HG02642 (cell line): ENCODE measurements at regions not wholly inside any gene's neighbourhood (a gene's known extent, or its start where the extent isn't known, plus 50 kb on each side); places are given as distances from the start of the nearest gene placed in this dataset.
"Not testable (repeated sequence)": the region's sequence is repeated elsewhere in the genome, so short reads cannot be mapped to it uniquely, and the experiment has no call there.

ENCODE experiments used
- ATAC-seq: cut with Tn5 transposase; IDR thresholded peaks from one replicate; pipeline ENCODE4 v1.9.1; 2021; ENCODE audit warnings: mild to moderate bottlenecking; ENCODE audit not compliant: unreplicated experiment, poor library complexity

DNA sequence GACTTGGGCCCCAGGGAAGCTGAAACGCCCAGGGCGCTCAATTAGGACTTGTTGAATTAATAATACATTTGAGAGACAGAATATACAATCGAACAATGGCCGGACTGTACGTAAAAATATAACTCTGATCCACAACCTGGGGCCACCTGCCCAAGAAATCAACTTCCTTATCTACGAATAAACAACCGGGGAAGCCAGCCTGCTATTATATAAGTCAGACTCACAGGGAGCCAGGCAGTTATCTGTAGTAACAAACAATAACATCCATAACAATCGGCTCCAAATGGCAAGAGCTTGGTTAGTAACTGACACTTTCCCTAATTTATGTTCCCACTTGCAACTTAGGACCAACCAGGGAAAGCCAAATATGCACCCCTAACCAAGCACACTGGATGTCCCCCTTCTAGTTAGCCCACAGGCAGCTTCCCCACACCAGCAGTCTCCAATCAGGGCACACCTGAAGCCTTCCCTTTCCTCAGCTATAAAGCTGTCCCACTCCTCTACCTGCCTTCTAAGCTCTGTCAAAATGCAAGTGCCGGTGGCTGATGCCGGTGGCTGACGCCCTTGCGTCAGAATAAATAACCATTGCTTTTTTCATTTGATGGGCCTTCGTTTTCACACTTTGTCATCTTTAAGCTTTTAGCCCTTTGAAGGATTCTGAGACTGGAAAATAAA is 135.2 kb downstream of the FAM72B start:
- not testable (repeated sequence) for ATAC-seq

DNA sequence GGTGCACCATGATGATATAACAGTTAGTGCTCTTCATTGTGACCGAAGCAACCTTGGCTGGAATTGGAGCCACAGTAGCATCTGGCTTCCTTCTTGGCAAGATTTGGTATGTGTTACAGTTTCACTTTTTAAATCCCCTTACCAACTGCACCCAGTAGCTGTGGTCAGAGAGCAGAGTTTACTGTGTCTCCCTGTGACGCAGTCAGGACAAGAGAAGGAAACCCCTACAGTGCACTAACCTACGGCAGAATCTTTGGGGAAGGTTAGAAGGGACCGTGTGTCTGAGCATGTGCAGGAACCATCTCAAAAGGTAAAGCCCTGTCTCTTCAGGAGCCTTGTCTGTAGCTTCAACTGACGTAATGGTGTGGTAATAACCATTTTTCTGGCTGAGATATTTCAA is 134.0 kb downstream of the FAM72B start:
- not testable (repeated sequence) for ATAC-seq

DNA sequence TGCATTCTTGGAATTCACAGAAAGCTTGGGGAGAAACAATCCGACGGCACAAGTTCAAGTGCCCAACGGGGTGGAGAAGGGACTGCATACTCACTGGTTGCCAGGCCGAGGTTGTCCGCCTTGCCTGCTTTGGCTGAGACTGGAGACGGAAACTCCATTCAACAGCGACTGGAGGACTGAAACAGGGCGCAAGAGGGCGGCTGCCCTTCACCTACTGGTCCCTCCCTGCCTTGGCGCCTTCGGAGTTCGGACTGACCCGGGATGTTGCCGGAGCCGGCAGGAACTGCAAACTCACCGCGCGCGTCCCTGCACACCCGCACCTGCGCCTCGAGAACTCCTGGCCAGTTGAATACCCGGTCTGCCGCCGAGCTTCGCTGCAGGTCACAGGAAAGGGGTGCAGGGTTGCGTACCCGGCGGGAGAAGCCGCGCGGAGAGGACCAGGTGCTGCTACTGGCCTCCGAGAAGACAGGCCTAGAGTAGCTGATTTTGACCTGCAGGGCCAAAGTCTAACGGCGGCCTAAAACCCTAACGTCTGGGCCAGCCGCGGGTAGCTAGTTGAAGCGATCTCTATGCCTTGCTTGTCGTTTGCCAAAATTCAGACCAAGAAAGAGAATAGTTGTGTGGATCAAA is 132.9 kb downstream of the FAM72B start:
- not testable (repeated sequence) for ATAC-seq

DNA sequence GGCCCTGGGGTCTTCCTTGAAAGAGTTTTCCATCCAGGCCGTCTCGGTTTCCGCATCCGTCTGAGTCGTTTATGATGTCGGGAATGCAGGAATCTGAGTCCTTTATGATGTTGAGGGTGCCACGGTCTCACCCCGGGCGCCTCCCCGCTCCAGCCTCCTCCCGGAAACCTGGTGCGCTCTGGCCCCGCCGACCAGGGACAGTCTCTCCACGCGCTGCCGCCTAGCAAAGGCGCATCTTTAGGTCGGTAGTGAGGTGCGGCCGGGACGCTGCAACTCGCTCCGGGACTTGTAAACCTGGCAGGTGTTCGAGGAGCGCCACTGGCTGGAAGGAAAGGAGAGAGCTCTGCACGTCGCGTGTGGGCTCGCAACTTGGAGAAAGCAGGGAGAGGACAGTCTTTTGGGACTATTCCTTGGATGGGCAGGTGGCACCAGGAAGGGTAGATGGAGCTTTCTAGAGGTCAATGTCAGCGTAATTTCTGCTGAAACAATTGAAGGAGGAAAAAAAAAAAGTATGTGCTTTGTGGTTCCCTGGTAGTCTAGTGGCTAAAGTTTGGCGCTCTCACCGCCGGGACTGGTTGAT is 132.0 kb downstream of the FAM72B start:
- ATAC-seq: not testable (repeated sequence)

DNA sequence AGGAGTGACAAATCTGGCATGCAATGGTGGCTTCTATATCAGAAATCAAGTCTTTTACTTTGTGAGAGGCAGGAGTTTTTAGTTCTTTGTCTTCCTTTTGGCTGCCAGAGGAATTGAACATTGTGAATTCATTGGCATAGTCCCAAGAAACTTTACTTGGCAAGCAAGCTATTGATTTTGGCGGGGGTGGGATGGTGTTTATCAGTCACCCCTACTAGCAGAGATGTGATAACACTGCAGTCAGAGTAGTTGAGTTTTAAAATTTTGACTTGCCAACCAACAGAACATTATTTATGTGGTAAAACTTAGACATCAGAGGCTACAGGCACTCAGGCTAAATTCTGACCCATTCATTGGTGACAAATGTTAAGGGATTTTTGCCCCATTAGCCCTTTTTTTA is 129.2 kb downstream of the FAM72B start:
- ATAC-seq: not testable (repeated sequence)

DNA sequence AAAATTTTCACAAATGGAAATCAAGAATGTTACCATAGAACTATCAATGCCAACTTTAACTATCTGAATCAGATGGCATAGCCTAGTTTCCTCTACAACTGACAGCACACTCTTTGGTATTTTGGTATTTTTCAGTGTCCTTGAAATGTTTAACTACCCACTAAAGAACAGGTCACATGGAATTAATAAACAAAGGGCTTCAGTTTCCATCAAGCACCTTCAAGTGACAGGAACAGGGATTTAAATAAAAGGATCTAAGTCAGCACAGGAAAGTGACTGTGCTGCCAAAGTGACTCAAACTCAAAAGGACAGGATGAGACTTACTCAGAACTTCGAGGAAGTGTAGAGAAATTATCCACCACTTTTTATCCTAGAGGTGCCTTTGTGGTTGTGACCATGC is 117.2 kb downstream of the FAM72B start:
- not testable (repeated sequence) for ATAC-seq

DNA sequence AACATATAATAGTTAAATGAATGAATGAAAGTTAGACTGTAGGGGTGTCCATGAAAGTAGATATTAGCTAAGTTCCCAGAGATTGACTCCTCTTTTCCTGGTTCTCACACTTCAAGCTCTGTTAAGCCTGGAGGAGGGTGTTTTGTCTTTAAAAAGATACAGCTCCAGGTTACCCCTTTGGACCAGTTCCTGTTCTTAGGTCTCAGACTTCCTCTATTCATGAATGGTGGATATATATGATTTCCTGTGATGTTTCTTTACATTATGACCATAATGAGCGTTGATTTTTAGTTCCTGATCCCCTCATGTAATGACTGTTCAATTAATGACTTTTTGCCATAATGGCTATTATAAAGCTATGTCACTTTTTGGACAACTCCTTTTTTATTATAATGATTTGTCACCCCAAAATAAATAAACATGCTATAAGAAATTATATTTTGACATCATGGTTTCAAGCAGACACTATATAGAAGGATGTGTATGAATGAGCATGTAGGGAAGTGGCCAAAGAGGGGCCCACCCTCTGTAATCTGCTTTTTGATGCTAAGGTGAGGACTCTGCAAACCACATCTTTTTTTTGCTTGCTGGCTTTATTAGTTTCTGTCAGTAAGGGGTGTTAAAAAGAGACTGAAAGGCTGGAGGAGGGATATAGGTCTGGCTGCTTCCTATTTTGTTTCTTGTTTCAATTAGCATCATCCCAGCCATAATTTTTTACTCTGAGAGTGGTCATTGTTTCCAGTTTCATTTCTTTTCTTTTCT is 115.2 kb downstream of the FAM72B start:
- not testable (repeated sequence) for ATAC-seq

DNA sequence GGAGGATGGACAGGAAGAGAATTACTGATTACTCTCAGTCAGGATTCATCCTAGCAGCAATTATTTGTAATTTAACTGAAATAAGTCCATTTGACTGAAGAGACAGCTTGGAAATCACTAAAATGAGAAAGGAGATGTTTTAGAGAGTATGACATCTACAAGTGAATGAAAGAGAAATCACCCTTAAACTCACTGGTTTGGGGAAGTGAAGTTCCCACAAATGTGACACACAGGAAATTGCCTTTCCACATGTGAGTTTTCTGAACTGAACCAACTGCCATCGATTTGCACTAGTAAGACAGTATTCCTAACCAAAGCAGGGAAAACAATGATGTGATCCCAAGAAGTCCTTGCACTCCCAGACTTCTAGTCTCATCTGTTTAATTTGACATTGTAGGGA is 110.3 kb downstream of the FAM72B start:
- ATAC-seq: not testable (repeated sequence)

DNA sequence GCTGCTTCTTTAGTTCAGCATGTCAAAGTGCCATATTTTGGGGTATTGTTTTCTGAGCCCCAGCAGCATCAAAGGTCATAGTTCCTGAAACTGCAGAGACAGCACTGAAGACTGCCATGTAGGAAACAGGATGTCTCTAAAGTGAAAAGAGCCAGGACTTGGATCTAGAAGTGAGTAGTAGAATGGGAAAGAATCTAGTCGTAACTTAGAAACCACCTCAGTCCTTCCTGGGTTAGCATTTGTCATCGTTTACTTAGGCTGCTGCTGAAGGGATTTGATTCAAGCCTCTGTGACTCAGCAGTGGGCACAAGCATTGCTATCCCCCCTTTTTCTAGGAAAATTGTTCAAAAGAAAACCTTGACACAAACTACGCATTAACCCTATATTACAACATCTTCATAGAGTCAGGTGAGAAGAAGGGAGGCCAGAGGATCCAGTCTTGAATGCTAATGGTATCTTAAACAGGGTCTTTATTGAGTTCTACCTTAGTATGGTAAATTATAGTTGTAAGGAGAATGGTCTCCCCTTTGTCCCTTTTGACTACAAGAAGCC is 108.8 kb downstream of the FAM72B start:
- not testable (repeated sequence) for ATAC-seq

DNA sequence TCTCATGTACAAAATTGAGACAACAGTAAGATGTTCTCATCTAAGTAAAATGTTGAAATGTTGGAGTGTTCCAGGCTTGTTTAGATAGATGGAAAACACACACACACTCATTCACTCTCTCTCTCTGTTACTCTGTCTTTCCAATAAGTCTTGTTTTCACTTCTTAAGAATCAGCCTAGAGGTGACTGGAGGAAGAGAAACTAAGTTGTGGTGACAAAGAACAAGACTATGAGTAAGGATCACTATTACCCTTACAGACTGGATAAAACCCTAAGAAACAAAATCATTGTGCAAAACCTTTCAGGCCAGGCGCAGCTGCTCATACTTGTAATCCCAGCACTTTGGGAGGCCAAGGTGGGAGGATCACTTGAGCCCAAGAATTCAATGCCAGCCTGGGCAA is 107.5 kb downstream of the FAM72B start:
- peak; percentile 93 for ATAC-seq

DNA sequence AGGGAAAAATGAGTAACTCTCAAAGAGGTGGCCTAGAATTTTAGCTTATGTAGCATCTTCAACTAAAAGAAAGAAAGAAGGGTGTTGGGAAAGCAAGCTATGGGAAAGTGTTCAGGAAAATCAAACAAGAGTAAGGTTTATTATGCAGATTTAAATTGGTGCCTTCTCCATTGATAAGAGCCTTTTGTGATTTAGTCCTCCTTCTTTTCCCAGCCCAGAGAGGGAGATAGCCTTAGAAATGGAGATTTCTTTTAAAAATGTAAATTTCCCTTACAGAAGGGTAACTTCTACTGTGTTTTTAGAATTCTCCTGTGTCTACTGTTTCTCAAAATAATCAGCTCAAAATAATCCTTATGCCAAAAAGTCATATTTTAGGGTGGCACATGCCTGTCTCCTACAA is 104.5 kb downstream of the FAM72B start:
- ATAC-seq: not testable (repeated sequence)

DNA sequence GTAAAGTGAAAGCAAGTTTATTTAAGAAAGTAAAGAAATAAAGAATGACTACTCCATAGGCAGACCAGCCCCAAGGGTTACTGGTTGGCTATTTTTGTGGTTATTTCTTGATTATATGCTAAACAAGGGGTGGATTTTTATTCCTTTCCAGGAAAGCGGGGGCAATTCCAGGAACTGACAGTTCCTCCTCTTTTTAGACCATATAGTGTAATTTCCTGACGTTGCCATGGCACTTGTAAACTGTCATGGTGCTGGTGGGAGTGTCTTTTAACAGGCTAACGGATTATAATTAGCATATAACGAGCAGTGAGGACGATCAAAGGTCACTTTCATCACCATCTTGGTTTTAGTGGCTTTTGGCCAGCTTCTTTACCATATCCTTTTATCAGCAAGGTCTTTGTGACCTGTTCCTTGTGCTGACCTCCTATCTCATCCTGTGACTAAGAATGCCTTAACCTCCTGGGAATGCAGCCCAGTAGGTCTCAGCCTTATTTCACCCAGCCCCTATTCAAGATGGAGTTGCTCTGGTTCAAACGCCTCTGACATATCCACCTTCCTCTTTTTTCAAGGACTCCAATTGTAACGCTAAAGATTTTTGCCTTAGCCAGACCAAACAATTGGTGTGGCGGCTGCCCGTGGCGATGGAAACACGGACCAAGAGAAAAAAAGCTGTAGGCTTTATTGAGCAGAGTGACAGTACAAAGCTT is 103.8 kb downstream of the FAM72B start:
- ATAC-seq: not testable (repeated sequence)

DNA sequence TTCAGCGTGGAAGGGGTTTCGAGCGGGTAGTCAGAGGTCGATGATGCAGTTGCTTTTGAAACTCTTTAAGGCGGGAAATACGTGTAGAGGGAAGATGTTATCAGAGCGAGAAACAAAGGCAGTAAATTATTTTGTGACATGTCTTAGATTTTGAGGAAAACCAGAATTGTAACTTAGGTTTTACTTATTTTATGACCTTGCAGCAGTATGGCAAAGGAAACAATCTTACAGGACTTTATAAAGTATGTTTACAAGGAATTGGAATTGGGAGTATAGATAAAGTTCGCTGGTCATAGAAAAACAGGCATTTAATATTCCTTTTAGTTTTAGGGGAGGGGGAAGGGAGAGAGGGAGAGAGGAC is 103.3 kb downstream of the FAM72B start:
- not testable (repeated sequence) for ATAC-seq

DNA sequence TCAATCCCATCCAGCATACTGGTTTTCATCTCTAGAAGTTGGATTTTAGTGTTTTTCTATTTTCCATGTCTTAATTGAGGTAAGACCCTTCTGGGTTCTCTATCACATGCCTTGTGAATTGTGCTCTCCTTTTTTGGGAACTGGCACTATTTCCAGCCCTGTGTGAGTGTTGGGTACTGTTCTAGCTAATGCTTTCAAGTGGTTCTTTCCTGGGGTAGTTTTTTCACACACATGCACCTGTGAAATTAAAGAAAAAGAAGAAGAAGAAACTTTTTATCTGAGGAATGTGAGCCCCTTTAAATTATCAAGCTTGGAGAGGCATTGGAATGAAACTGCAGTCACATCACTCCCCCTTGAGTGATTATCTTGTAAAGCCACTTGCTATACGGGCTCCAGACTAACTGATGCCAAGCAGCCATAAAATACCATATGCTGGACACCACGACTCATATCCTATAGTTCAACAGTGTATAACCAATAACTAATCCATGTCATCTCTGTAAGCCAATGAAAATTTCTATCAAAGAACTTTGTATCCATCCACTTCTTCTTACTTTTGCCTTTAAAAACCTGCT is 102.4 kb downstream of the FAM72B start:
- ATAC-seq: not testable (repeated sequence)

DNA sequence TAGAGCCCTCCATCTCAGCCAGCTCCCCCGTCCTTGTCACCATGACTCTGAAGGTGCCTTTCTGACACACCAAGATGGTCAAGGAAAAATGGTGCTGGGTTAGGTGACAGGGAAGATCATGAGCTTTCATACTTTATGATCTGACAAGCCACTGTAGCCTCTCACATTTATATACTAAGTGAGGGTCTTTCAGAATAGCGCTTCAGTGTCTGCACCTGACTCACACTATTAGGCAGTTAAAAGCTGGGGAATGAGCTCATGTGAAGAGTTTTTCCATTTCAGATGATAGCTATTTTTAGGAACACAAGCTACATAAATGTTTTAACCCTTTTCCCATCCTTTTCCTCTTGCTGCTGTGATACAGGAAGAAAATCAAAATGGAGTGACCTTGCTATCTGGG is 101.1 kb downstream of the FAM72B start:
- not testable (repeated sequence) for ATAC-seq

DNA sequence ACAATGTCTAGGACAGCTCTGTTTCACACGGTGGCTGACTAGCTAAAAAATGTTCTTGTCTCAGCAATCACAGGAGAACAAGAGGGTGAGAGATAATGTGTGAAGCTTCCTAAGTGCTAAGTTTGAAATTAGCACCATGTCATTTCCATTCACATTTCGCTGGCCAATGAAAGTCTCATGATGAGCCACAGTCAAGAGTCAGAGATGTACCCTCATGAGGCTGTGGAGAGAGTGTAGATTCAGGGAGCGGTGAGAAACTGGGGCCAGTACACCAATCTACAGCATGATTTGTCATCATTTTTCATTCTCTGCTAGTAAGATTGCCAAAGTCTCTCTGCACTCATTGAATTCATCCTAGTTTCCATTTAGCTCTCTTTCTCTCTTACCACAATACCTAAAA is 97.9 kb downstream of the FAM72B start:
- not testable (repeated sequence) for ATAC-seq

DNA sequence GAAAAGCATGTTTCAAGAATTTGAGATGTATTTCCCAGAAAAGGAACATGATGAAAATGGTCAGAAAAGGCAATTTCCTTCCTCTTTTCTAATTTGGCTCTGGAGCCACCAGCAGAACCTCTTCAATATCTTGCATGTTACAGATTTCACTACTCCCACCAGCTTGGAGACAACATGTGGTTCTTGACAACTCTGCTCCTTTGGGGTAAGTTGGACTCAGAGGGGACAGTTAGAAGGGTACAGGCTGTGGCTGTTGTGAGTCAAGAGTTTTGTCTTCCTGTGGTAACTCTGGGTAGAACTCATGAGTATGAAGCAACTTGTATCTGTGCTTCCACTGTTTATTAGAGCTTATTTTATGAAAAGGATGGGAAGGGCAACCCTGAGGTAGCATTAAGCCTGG is 96.9 kb downstream of the FAM72B start:
- not testable (repeated sequence) for ATAC-seq

DNA sequence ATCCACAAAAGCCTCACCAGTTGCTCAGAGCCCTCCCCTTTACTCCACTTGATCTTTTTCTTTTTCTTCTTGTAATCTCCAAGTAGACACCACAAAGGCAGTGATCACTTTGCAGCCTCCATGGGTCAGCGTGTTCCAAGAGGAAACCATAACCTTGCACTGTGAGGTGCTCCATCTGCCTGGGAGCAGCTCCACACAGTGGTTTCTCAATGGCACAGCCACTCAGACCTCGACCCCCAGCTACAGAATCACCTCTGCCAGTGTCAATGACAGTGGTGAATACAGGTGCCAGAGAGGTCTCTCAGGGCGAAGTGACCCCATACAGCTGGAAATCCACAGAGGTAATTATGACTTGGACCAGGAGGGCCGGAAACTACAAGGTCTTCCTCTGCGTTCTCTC is 95.6 kb downstream of the FAM72B start:
- ATAC-seq: not testable (repeated sequence)

DNA sequence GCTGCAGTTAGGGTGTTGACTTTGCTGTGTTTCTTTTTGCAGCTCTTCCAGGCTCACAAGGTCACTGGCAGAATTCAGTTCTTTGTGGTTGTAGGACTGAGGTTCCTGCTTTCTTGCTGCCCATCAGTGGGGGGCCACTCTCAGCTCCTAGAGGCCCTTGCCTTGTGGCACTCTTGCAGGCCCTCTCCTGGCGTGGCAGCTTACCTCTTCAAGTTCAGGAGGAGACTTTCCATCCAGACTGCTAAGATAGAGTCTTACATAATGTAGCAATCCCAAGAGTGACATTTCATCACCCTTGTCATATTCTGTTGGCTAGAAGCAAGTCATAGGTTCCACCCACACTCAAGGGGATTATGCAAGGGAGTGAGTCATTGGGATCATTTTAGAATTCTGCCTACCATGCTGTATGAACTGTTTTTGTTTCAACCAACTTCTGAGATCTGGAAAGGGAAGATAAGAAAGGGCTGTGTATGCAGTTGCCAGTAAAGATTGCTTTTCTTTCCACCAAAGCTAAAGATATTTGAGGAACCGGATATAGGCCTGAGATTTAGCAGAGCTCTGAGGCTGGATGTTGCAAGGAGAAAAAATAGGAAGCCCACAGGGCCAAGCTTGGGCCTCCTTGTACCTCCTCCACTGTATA is 91.7 kb downstream of the FAM72B start:
- not testable (repeated sequence) for ATAC-seq
